Kidney capillary endothelial cell (primary cell): ENCODE measurements at regions not wholly inside any gene's neighbourhood (a gene's known extent, or its start where the extent isn't known, plus 50 kb on each side); places are given as distances from the start of the nearest gene placed in this dataset.
A peak's percentile ranks its signal among the peaks of the same experiment; 100 is the strongest.
"Not testable (repeated sequence)": the region's sequence is repeated elsewhere in the genome, so short reads cannot be mapped to it uniquely, and the experiment has no call there.

Source experiments
- DNase-seq: peaks from one replicate; pipeline ENCODE4 v3.0.0-alpha.2; 2018; ENCODE audit warnings: low spot score

DNA sequence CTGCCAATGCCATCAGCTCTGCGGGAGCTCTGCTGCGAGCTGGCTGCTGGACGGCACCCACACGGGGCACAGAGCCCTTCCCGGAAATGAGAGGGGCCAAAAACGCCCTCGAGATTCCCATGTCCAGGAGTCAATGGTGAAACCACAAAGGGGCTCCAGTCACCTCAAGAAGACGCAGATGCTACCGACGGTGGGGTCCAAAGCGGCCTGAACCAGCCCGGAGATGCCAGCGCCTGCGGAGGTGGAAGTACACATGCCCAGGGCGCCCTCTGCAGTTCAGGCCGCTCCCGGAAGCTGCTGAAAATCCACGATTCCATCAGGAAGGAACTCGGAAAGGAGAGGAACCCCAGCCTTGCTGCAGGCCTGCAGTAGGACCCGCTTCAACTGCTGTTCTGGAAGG is 82.4 kb upstream of the SELENOP start:
- no peak for DNase-seq

DNA sequence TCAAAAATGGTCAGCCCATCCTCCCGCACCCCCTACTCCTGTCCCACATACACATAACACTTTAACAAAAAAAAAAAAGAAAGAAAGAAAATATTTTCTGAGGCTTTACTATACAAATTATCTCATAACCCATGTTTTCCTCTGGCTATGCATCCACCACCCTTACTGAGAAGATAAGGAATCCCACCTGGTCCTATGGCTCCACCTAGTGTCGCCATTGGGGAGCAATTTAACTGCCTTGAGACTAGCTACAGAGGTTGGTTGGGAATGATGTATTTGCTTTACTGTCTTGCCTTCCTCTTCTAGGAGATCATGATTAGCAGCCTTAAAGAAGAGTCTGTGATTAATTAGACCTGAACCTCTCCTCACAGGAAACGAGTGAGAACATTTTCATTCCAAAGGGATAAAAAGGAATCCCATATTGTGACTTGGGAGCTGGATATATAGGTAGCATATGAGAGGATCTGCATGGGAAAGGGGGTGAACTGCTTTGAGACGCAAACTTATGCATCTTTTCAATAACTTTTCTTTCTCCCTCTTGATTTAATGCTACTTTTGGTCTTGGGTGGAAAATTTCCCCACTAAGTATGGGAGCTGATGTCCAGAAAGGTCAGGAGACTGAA is 77.7 kb upstream of the SELENOP start:
- DNase-seq: peak; percentile 67

DNA sequence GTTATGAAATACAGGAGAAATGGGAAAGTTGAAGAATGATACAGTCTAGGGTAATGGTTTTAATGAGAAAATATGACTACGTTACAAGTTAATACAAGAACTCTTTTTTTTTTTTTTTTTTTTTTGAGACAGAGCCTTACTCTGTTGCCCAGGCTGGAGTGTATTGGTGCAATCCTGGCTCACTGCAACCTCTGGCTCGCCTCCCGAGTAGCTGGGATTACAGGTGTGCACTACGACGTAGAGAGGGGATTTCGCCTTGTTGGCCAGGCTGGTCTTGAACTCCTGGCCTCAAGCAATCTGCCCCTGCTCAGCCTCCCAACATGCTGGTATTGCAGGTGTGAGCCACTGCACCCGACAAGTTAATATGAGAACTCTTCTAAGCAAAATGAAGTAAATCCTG is 77.1 kb upstream of the SELENOP start:
- DNase-seq: no peak

DNA sequence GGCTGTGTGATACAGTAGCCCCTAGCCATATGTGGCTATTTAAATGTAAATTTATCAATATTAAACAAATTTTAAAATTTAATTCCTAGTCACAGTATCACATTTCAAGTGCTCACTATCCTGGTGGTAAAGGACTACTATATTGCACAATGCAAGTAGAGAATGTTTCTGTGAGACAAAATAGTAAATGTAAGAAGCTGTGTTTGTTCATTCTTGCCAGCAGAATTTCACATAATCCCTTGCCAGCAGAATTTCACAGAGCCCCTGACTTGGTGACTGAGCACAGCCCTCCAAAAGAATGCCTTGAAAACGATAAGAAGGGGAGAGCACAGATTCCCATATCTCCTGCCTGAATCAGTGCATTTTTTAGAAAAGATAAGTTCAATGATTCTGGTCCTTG is 75.9 kb upstream of the SELENOP start:
- DNase-seq: no peak

DNA sequence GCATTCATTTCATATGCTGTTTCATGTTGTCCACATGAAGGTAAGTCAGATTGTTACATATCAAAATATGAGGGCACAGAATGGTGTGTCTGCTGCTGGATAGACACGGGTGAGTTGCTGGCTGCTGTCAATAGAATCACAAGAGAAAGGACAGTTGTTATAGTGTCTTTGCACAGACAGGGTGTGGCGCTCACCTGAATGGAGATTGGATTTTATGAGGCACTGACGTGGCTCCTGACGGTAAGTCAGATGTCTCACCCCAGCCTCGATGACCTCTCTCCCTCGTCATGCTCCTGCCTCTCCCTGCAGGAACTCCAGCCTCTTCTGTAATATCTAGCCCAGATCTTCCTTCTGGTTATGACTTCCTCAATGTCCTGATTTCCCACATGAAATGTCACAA is 75.4 kb upstream of the SELENOP start:
- no peak for DNase-seq

DNA sequence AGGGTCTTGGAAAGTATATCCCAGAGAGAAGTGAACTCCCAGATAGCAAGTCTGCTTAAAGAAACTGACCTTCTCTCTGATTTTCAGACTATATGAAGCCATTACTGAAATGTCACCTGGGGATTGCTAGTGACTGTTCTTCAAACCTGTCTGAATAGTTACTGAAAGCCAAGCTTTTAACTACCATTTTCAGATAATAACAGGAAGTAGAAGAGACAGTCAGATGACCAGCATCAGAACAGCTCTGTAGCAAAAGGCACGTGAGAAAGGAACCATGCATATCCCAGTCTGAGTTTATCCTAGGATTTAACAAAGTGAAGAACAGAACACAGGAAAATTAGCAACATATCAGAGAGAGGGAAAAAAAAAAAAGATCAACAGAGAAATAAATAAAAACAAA is 74.9 kb upstream of the SELENOP start:
- DNase-seq: no peak

DNA sequence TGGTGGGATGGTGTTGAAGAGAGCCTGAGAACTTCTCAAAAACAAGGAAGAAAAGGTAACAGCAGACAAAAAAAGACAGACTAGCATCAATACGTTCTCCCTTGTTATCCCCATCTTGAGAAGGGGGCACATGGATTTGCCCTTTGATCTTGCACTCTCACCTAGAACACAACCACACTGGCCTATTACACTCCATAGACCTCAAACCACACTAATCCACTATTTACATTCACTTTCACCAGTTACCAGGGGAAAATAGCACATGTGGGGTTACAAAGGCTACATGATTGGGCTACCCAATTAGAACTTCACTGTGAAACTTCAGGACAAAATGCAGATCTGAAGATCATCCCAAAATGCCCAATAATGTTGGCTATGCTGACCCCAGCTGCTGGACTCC is 72.6 kb upstream of the SELENOP start:
- DNase-seq: no peak

DNA sequence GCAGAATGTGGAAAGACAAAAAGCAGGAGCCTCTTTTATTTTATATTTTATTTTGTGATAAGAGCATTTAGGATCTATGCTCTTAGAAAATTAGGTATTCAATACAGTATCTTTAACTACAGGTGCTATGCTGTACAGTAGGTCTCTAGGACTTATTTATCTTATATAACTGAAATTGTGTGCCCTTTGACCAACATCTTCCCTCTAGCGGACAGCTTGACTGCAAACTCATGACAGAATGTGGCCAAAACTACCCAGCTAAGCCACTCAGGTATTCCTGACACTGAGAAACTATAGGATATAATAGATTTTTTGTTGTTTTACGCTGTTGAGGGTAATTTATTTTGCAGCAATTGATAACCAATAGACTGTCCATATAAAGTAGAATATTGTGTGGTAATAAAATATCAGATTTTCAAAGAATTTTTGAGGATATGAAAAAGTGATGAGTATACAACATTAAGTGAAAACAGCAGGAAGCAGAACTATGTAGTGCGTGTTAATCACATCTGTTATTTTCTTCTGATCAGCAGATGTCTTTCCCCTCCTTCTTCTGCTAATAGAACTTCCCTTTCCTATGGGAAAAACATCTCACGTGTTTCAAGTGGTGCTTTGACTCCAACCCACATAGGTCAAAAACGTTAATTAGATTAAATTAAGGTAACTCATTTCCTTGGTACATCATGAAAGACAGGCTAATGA is 69.9 kb upstream of the SELENOP start:
- DNase-seq: no peak

DNA sequence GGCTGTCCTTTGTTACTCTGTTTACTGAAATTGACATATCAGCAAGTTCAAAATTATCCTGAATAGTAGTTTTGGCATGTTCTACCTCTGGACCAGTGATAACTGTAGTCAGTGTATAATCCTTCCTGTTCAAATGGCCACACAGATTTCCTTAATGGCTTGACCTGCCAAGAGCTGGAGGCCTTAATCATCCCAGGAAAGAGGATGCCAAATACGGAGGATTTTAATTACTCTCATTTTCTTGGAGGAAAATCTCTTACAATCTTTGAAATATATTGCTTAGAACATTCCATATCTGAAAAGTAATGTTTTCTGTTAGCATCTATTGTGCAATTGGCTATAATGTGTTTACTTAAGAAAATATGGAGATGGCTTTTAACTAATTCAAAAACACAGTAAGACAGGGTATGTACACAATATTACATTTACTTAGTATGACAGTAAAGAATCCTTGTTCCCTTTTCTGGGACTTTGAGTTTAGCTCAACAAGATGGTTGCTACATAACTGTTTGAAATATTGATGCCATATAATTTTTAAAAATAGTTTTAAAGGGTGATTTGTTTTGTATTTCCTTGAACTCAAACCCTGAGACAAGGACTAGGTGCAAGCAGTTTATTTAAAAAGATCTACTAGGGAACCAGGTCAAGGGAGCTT is 68.9 kb upstream of the SELENOP start:
- no peak for DNase-seq

DNA sequence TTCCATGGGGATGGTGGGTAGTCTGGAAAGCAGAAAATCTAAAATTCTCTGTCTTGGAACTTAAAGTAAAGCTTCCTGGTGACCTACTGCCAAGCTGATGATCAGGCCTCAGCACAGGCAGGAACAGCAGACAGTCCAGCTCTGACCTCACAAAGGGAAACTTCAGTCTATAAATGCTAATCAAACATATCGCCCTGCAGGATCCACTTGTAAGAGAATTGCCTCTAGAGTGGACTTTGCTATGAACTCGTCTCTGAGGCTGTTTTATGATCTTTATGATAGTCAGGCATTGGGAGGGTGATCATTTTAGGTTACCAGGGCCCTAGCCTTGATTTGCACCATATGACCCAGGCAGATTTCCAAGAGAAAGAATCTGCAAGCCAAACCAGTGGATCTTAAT is 67.6 kb upstream of the SELENOP start:
- DNase-seq: no peak

DNA sequence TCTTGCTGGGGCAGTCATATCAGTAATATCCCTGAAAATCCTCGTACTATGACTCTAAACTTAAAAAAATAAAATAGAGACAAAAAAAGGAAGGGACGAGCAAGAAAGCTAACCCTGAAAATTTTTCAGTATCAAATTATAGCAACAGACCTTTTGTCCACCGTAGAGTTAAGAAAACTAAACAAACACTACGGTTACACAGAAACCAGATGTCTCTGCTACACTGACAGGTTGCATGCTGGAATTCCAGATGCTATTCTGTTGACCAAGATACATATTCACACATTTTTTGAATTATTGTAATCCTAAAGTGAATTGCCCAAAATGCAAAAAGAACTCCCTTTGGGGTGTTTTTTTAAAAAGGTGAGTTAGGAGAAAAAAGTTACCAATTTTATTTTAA is 66.9 kb upstream of the SELENOP start:
- no peak for DNase-seq

DNA sequence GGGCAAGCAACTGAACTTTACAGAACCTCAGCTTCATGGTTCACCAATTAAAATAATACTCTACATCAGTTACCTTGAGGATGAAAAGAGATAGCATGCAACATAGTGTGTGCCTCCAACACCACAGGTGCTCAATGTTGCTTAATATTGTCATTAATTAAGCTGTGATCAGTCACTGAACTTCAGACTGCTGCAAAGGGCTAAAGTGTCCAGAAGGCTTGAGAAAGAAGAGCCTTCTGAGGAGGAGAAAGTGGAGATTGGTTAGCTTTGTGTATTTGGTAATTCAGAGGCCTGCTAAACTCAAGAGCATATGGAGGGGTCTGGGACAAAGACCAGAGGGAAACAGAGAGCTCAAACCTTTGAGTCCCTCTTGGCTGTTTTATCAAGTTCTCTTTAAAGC is 66.3 kb upstream of the SELENOP start:
- DNase-seq: no peak

DNA sequence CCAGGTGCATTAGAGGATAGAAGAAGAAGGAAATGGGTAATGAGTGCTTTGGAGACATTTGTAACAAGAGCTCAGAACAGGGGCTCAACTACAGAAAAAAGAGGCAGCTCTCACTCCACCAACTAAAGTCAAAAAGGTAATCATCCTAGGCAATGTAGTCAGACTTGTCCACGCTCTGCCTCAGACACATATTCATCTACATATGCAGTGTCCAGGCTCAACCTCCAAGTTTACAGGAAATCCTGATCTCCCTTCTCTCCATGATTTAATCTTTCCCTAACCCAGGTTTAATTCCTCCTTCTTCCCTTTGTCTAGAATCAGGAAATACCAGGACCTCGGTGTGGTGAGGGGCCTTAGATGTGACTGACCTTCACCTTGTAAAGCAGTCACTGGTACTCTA is 65.7 kb upstream of the SELENOP start:
- no peak for DNase-seq

DNA sequence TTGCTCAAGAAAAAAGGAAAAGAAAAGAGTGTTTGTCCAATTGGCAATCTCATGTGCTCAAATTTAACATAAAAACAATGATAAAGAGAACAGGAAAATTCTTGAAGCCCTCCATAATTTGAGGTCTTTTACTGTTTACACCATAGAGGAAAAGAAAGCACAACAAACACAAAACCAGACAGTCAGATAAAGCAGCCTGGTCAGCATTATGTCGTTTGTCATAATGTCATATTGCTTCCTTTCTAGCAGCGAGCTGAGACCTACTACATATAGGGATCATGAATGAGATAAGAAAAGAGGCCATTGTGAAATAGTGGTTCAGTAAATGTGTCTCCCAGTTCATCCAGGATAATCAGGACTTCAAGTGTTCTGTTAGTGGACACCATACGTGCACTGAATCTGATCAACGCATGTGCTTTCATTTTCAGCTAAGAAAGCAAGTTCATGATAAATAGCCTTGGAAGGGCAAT is 64.7 kb upstream of the SELENOP start:
- DNase-seq: no peak

DNA sequence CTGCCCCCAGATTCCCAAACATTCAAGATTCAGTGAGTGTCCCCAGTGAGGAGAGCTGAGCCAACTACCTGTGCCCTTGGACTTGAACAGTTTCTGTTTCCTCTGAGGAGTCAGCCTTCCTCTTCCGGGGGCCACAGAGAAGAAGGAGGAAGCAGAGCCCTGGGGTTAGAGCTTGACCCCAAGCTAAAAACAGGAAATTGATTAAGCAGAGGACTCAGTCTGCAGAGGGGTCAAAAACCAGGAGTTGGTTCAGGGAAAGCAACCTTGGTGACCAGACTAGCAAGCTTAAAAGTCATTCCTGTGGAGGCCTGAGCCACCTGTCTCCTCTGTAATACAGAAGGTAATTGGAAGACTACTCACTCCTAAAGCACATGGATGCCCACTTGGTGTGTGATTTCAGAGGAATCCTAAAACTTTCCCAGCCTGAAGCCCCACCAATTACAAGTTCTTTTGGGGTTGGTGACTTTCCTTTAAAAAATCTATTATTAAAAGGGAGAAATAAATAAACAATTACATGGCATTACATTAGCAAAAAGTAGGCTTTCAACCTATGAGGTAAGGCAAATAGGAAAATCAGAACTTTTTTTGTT is 64.2 kb upstream of the SELENOP start:
- DNase-seq: peak; percentile 39

DNA sequence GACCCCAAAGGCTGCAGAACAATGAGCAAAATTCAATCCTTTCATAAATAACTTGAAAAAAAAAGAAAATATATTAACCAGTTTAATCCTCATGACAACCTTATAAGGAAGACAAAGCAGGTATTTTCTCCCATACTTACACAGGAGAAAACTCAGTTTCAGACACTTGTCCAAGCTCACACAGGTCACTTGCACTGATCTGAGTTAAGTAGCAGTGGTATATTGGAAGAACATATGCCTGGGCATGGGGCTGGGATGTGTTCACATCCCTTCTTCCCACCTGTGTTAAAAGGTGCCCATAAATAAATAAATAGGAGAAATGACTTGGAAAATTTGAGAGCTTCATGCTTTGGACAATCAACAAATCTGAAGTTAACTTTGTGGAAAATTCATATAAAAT is 63.5 kb upstream of the SELENOP start:
- DNase-seq: no peak

DNA sequence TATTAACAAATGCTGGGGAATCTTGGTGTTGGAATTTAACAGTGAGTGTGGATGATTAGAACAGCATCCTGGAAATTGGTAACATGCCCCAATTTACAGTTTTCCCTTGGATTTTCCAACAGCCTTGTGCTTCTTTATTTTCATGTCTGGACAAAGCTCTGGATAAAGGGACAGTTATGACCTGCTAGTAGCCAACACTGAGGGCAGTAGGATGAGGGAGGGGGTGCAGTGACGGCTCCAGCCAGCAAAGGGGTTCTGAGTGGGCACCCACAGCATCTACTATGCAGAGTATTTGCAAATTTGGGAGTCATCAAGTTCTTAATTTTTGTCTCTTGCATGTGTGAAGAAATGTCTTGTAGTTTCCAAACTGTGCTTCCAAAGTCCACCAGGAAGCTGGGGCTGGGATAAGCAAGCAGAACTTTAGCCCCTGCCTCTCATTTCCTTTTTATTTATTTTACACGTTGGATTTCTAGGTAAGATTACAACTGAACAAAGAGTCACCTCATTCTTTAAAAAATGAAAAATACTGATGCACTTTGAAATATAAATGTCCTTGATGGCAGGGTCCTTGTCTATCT is 63.0 kb upstream of the SELENOP start:
- no peak for DNase-seq

DNA sequence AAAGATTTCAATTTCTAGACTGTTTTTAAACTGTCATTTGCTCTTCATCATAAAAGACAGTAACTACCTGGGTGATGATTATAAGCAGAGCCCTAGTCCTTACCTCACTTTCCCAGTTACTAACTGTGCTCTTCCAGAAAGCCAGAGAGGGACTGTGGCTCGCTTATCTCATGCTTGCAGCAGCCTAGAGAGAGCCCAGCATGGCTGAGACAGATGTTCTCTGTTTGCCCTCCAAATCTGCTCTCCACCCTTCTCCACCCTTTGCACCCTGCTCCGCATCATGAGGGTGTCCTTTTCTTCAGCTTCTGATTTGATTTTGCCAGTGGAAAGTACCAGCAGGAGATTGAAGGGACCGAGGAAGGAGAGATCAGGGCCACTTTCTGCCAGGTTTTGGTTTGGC is 61.2 kb upstream of the SELENOP start:
- DNase-seq: no peak

DNA sequence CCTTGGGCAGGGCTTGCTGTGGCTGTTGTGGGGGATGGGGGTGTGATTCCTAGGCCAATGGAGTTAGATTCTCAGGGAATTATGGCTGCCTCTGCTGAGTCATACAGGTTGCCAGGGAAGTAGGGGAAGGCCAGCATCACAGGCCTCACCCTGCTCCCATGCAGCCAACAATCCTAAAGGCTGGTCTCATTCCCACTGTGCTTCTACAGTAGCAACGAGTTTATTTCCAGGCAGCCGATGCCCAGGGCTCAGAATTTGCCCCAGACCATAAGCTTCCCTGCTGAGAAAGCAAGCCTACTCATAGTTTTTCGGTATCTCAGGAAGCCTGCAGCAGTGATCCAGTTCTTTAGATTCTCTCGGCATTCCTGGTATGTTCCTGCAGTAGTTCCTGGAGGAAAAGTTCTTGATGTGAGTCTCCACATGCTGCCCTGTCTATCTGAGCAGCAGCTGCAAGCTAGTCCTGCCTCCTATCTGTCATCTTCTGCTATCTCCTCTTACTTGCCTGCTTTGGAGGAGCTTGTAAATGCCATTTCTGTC is 59.3 kb upstream of the SELENOP start:
- no peak for DNase-seq

DNA sequence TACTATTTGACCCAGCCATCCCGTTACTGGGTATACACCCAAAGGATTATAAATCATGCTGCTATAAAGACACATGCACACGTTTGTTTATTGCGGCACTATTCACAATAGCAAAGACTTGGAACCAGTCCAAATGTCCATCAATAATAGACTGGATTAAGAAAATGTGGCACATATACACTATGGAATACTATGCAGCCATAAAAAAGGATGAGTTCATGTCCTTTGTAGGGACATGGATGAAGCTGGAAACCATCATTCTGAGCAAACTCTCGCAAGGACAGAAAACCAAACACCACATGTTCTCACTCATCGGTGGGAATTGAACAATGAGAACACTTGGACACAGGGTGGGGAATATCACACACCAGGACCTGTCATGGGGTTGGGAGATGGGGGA is 56.7 kb upstream of the SELENOP start:
- not testable (repeated sequence) for DNase-seq

DNA sequence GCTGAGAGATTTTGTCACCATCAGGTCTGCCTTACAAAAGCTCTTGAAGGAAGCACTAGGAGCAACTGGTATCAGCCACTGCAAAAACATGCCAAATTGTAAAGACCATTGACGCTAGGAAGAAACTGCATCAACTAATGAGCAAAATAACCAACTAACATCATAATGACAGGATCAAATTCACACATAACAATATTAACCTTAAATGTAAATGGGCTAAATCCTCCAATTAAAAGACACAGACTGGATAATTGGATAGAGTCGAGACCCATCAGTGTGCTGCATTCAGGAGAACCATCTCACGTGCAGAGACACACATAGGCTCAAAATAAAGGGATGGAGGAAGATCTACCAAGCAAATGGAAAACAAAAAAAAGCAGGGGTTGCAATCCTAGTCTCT is 53.1 kb upstream of the SELENOP start:
- not testable (repeated sequence) for DNase-seq
